ENCODE measurements at regions not wholly inside any gene's neighbourhood (a gene's known extent, or its start where the extent isn't known, plus 50 kb on each side); places are given as distances from the start of the nearest gene placed in this dataset.

DNA sequence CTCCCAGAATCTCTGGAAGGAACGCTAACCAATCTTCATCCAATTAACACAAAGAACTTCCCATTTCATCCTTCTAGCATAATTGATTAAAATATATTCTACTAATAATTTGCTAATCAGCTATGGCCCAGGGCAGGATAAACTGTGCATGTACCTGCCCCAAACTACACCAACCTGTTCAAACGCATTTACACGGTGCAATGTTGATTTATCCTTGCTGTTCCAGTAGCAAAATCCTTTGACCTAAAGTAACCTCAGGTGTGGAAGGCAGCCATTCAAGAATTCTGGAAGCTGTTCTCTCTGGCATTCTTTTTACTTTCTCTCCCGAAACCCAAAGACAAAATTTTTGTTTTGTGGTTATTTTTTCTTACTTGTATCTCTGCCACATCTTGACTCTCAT, 309.4 kb downstream of the ZNF674 start:
- no peak for TF ChIP-seq POLR2A (IDR thresholded peaks at IDR 0.05)
- TF ChIP-seq, protein P1, sequence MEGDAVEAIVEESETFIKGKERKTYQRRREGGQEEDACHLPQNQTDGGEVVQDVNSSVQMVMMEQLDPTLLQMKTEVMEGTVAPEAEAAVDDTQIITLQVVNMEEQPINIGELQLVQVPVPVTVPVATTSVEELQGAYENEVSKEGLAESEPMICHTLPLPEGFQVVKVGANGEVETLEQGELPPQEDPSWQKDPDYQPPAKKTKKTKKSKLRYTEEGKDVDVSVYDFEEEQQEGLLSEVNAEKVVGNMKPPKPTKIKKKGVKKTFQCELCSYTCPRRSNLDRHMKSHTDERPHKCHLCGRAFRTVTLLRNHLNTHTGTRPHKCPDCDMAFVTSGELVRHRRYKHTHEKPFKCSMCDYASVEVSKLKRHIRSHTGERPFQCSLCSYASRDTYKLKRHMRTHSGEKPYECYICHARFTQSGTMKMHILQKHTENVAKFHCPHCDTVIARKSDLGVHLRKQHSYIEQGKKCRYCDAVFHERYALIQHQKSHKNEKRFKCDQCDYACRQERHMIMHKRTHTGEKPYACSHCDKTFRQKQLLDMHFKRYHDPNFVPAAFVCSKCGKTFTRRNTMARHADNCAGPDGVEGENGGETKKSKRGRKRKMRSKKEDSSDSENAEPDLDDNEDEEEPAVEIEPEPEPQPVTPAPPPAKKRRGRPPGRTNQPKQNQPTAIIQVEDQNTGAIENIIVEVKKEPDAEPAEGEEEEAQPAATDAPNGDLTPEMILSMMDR (IDR thresholded peaks at IDR 0.05), result no peak

Measured in thyroid gland (tissue), 4 donors.